Glutamatergic neuron (in vitro differentiated cells): ENCODE measurements at regions not wholly inside any gene's neighbourhood (a gene's known extent, or its start where the extent isn't known, plus 50 kb on each side); places are given as distances from the start of the nearest gene placed in this dataset.
"Not testable (repeated sequence)": the region's sequence is repeated elsewhere in the genome, so short reads cannot be mapped to it uniquely, and the experiment has no call there.

Source experiments
- DNase-seq: peaks from one replicate; pipeline ENCODE4 v3.0.0; 2022
- H3K27ac Mint-ChIP-seq: one replicate; pipeline ENCODE4 v1.8.0; 2020; ENCODE audit warnings: mild to moderate bottlenecking, mixed read lengths, inconsistent platforms; ENCODE audit not compliant: unreplicated experiment
- H3K27me3 Mint-ChIP-seq: one replicate; pipeline ENCODE4 v1.8.0; 2020; ENCODE audit warnings: mild to moderate bottlenecking, moderate library complexity, mixed read lengths, inconsistent platforms; ENCODE audit not compliant: unreplicated experiment
- H3K36me3 Mint-ChIP-seq: one replicate; pipeline ENCODE4 v1.8.0; 2020; ENCODE audit warnings: mild to moderate bottlenecking, mixed read lengths, inconsistent platforms; ENCODE audit not compliant: unreplicated experiment
- H3K4me1 Mint-ChIP-seq: one replicate; pipeline ENCODE4 v1.8.0; 2020; ENCODE audit warnings: mild to moderate bottlenecking, low read depth, mixed read lengths, inconsistent platforms; ENCODE audit not compliant: unreplicated experiment
- H3K4me3 Mint-ChIP-seq: one replicate; pipeline ENCODE4 v1.8.0; 2020; ENCODE audit warnings: mild to moderate bottlenecking, mixed read lengths, inconsistent platforms; ENCODE audit not compliant: unreplicated experiment
- H3K9me3 Mint-ChIP-seq: one replicate; pipeline ENCODE4 v1.8.0; 2020; ENCODE audit warnings: mild to moderate bottlenecking, moderate library complexity, mixed read lengths, inconsistent platforms; ENCODE audit not compliant: unreplicated experiment
- TF ChIP-seq, protein P1 (sequence below): fragments of 200-600 bp; sonication (generic); IDR thresholded peaks from one replicate; pipeline ENCODE4 v1.5.0; 2021; ENCODE audit not compliant: partially characterized antibody, unreplicated experiment

GRCh38 chr1:229736376-229736775 lies 110.3 kb downstream of the URB2 start:
- peaks cover 1% of the 10 kb centered on the region for H3K4me1 Mint-ChIP-seq
- no peak for DNase-seq
- H3K36me3 Mint-ChIP-seq = peaks cover 10% of the 10 kb centered on the region
- no peak overlapping the region for H3K27ac Mint-ChIP-seq
- H3K27me3 Mint-ChIP-seq = no peaks in the 10 kb centered on the region
- H3K9me3 Mint-ChIP-seq = peaks cover 5% of the 10 kb centered on the region
- TF ChIP-seq, protein P1, sequence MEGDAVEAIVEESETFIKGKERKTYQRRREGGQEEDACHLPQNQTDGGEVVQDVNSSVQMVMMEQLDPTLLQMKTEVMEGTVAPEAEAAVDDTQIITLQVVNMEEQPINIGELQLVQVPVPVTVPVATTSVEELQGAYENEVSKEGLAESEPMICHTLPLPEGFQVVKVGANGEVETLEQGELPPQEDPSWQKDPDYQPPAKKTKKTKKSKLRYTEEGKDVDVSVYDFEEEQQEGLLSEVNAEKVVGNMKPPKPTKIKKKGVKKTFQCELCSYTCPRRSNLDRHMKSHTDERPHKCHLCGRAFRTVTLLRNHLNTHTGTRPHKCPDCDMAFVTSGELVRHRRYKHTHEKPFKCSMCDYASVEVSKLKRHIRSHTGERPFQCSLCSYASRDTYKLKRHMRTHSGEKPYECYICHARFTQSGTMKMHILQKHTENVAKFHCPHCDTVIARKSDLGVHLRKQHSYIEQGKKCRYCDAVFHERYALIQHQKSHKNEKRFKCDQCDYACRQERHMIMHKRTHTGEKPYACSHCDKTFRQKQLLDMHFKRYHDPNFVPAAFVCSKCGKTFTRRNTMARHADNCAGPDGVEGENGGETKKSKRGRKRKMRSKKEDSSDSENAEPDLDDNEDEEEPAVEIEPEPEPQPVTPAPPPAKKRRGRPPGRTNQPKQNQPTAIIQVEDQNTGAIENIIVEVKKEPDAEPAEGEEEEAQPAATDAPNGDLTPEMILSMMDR = no peak
- no peak overlapping the region for H3K4me3 Mint-ChIP-seq

- peaks cover 32% of the 10 kb centered on the region for H3K36me3 Mint-ChIP-seq
- H3K9me3 Mint-ChIP-seq, H3K4me3 Mint-ChIP-seq: not testable (repeated sequence)
These were observed 116.6 kb downstream of the URB2 start for GRCh38 chr1:229742614-229743013.

GRCh38 chr1:229749992-229750391 lies 123.9 kb downstream of the URB2 start:
- Mint-ChIP-seq H3K4me3 (no peak overlapping the region), H3K36me3 (peaks cover 8% of the 10 kb centered on the region), H3K27ac (no peak overlapping the region), H3K4me1 (peaks cover 2% of the 10 kb centered on the region), H3K27me3 (no peaks in the 10 kb centered on the region), H3K9me3 (peaks cover 6% of the 10 kb centered on the region)
- no peak for DNase-seq
- TF ChIP-seq, protein P1 = no peak

More at GRCh38 chr1:229742614-229743013, 116.6 kb downstream of the URB2 start:
- not testable (repeated sequence) for H3K27me3 Mint-ChIP-seq, DNase-seq, H3K4me1 Mint-ChIP-seq, H3K27ac Mint-ChIP-seq

GRCh38 chr1:229751610-229752009 lies 125.6 kb downstream of the URB2 start:
- Mint-ChIP-seq H3K27ac (no peak overlapping the region), H3K4me1 (peaks cover 2% of the 10 kb centered on the region), H3K36me3 (peaks cover 1% of the 10 kb centered on the region), H3K4me3 (no peak overlapping the region), H3K27me3 (no peaks in the 10 kb centered on the region), H3K9me3 (peaks cover 3% of the 10 kb centered on the region)
- TF ChIP-seq, protein P1 = no peak
- DNase-seq = no peak

DNA sequence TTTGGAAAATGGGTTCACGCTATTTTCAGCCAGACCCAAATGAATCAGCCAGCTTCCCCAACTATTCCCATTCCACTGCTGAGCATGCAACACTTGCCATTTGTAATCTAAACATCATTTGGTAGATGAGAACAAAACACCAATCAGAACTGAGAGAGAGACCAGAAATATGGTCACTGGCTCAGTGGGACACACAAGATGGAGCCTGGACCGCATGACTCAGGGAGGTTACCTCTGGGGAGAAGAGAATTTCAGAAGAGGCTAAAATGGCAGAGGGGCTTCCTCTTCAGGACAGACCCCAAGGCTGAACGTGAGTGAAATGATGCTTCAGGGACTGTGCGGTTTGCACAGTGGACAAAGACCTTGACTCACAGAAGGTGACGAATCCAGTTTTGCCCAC lies 126.6 kb downstream of the URB2 start:
- DNase-seq = no peak
- Mint-ChIP-seq H3K9me3 (peaks cover 2% of the 10 kb centered on the region), H3K36me3 (peaks cover 3% of the 10 kb centered on the region), H3K27ac (no peak overlapping the region), H3K4me3 (no peak overlapping the region), H3K4me1 (peaks cover 2% of the 10 kb centered on the region), H3K27me3 (no peaks in the 10 kb centered on the region)
- TF ChIP-seq, protein P1 = no peak
